ENCODE measurements at regions not wholly inside any gene's neighbourhood (a gene's known extent, or its start where the extent isn't known, plus 50 kb on each side); places are given as distances from the start of the nearest gene placed in this dataset.

- Histone ChIP-seq H3K4me2 (replicated peaks; ENCODE audit: low read depth, low read length, poor library complexity, severe bottlenecking) (no peak overlapping the region), H3K4me1 (ENCODE audit: control insufficient read depth in 2 of 2, insufficient read depth in 2 of 2, low read length in 2 of 2) (peaks cover 5 to 6% of the 10 kb centered on the region in 2 donors), H4K20me1 (ENCODE audit: control insufficient read depth, insufficient read depth, low read length, poor library complexity, severe bottlenecking) (no peaks in the 10 kb centered on the region), H2AFZ (ENCODE audit: insufficient read depth, low read depth, low read length, poor library complexity, severe bottlenecking) (no peak overlapping the region), H3K4me3 (ENCODE audit: control extremely low read depth in 1 of 5, extremely low read depth in 1 of 5, insufficient read depth in 1 of 5, low read depth in 2 of 5, low read length in 4 of 5) (no peak overlapping the region), H3K27me3 (replicated peaks in 1 of 4; ENCODE audit: control extremely low read depth in 1 of 4, control insufficient read depth in 3 of 4, insufficient read depth in 4 of 4, low read length in 3 of 4) (no peaks in the 10 kb centered on the region), H3K27ac (ENCODE audit: low read length in 2 of 2) (no peak overlapping the region), H3K36me3 (replicated peaks in 1 of 2; ENCODE audit: control extremely low read depth in 1 of 2, control insufficient read depth in 1 of 2, extremely low read depth in 1 of 2, insufficient read depth in 2 of 2, low read length in 1 of 2) (no peaks in the 10 kb centered on the region), H3K79me2 (ENCODE audit: control insufficient read depth, insufficient read depth, low read length) (no peaks in the 10 kb centered on the region), H3K9me3 (ENCODE audit: control extremely low read depth in 1 of 3, control insufficient read depth in 2 of 3, insufficient read depth in 1 of 3, low read length in 2 of 3) (no peaks in the 10 kb centered on the region), H3K9ac (ENCODE audit: low read length) (no peak overlapping the region)
- Mint-ChIP-seq H3K4me3 (no peak overlapping the region), H3K27ac (no peak overlapping the region), H3K9me3 (ENCODE audit: insufficient read depth) (no peaks in the 10 kb centered on the region), H3K27me3 (peaks cover 7% of the 10 kb centered on the region), H3K4me1 (peaks cover 5% of the 10 kb centered on the region)
- ChIA-PET CTCF (no interaction called here), POLR2A (no interaction called here)
- WGBS (ENCODE audit: insufficient coverage) = 92% methylated on average over 4 of the region's 4 CpGs
- ATAC-seq (ENCODE audit: low read depth) (no peak), DNase-seq (no peak)
- no peak for TF ChIP-seq EZH2 (IDR thresholded peaks at IDR 0.05; ENCODE audit: borderline replicate concordance, insufficient read depth, low read depth, low read length, poor library complexity, severe bottlenecking)
- TF ChIP-seq CTCF (IDR thresholded peaks at IDR 0.05) = no peak
- intact Hi-C loops (cut with micrococcal nuclease) = no loop called here
Measured at GRCh38 chr7:106430103-106430502, 145.3 kb upstream of the NAMPT start.

- Histone ChIP-seq H3K79me2 (ENCODE audit: control insufficient read depth, insufficient read depth, low read length) (no peaks in the 10 kb centered on the region), H3K4me1 (ENCODE audit: control insufficient read depth in 2 of 2, insufficient read depth in 2 of 2, low read length in 2 of 2) (peaks cover 13 to 14% of the 10 kb centered on the region in 2 donors), H3K4me3 (ENCODE audit: control extremely low read depth in 1 of 5, extremely low read depth in 1 of 5, insufficient read depth in 1 of 5, low read depth in 2 of 5, low read length in 4 of 5) (no peak overlapping the region), H3K4me2 (replicated peaks; ENCODE audit: low read depth, low read length, poor library complexity, severe bottlenecking) (no peak overlapping the region), H3K27ac (ENCODE audit: low read length in 2 of 2) (no peak overlapping the region), H3K27me3 (replicated peaks in 1 of 4; ENCODE audit: control extremely low read depth in 1 of 4, control insufficient read depth in 3 of 4, insufficient read depth in 4 of 4, low read length in 3 of 4) (no peaks in the 10 kb centered on the region), H3K9me3 (ENCODE audit: control extremely low read depth in 1 of 3, control insufficient read depth in 2 of 3, insufficient read depth in 1 of 3, low read length in 2 of 3) (no peaks in the 10 kb centered on the region), H4K20me1 (ENCODE audit: control insufficient read depth, insufficient read depth, low read length, poor library complexity, severe bottlenecking) (no peaks in the 10 kb centered on the region), H3K9ac (ENCODE audit: low read length) (no peak overlapping the region), H3K36me3 (replicated peaks in 1 of 2; ENCODE audit: control extremely low read depth in 1 of 2, control insufficient read depth in 1 of 2, extremely low read depth in 1 of 2, insufficient read depth in 2 of 2, low read length in 1 of 2) (no peaks in the 10 kb centered on the region), H2AFZ (ENCODE audit: insufficient read depth, low read depth, low read length, poor library complexity, severe bottlenecking) (no peak overlapping the region)
- no peak for TF ChIP-seq CTCF (IDR thresholded peaks at IDR 0.05)
- TF ChIP-seq EZH2 (IDR thresholded peaks at IDR 0.05; ENCODE audit: borderline replicate concordance, insufficient read depth, low read depth, low read length, poor library complexity, severe bottlenecking) = no peak
- H3K9me3 Mint-ChIP-seq (ENCODE audit: insufficient read depth) = no peaks in the 10 kb centered on the region
- intact Hi-C loops (cut with micrococcal nuclease) = no loop called here
- H3K4me1 Mint-ChIP-seq = peaks cover 14% of the 10 kb centered on the region
- H3K27me3 Mint-ChIP-seq = peaks cover 4% of the 10 kb centered on the region
- 100% methylated on average over 5 of the region's 7 CpGs for WGBS (ENCODE audit: insufficient coverage)
- POLR2A ChIA-PET = no interaction called here
- ATAC-seq (ENCODE audit: low read depth) = no peak
- H3K27ac Mint-ChIP-seq = no peak overlapping the region
- CTCF ChIA-PET = no interaction called here
- no peak overlapping the region for H3K4me3 Mint-ChIP-seq
- no peak for DNase-seq
Measured at GRCh38 chr7:106426803-106427202, 142.0 kb upstream of the NAMPT start.
